Stimulated activated CD4-positive, alpha-beta T cell treated with anti-CD3 and anti-CD28 coated beads, TNF-alpha, amount 100 ng/mL, for 48 hours (primary cell): ENCODE measurements at regions not wholly inside any gene's neighbourhood (a gene's known extent, or its start where the extent isn't known, plus 50 kb on each side); places are given as distances from the start of the nearest gene placed in this dataset.

ENCODE experiments used
- DNase-seq, 3 donors: peaks; one replicate each; pipeline ENCODE4 v3.0.0-alpha.2; 2020; ENCODE audit warnings: low read depth in 3 of 3

DNA sequence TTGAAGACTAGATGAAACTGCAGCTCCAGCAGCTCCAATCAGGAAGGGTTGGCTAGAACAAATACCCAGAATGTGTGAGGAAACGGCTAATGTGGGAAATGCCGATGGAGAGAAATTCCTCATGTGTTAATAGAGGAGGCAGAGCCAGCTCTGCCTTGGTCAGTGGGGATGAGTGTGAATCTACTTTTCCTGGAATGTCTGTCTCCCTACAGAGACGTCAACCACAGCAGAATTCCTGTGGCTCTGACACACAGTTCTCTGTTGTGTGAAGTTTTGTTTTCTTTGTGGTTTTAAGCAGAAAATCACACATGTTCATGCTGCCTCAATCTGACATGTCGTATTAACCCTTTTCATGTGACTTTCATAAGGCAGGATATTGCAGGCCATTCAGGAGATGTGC lies 476.6 kb upstream of the WWC1 start:
- DNase-seq = no peak

GRCh38 chr5:167816354-167816753 lies 475.1 kb upstream of the WWC1 start:
- no peak for DNase-seq

- DNase-seq = no peak
These were observed 474.6 kb upstream of the WWC1 start for GRCh38 chr5:167816864-167817263.

- DNase-seq = no peak
These were observed 472.0 kb upstream of the WWC1 start for GRCh38 chr5:167819406-167819805.

DNA sequence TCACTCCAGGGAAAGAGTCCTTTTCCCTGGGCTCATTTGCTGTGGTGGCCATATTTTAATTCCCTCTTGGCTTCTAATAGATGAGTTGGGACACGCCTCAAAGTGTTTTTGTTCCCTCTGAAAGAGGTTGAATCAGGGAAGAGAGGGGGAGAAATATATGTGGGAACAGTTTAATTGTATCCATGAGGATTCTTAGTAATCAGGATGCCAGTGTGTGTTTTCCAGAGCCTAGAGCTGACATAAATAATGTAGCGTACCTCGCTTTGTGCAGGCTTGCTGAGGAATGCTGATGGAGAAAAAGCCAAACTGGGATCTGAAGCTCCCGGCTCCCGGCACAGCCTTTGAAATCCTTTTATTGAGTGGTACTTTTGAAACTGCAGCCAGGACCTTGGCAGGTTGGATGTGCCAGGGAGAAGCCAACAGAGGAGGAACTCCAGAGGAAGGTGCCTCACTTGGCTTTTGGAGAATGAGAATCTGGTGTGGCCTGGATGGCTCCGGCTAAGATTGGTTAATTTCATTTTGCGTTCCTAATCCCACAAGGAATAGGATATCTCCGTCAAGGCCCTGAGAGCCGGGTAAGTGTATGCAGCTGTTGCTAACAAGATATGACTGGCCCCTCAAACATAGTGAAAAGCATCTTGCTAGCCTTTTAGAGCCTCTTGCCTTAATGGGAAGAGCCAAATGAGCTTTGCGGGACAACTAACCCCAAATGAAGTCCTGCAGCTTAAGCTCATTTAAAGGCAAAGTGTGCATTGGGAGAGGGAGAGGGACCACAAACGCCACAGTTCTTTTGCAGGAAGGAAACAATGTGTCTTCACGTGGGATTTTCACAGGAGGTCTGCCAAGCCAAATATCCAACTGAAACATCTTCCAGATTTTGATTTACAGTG lies 471.1 kb upstream of the WWC1 start:
- no peak for DNase-seq

- no peak for DNase-seq
These were observed 470.3 kb upstream of the WWC1 start for GRCh38 chr5:167821151-167821550.

DNA sequence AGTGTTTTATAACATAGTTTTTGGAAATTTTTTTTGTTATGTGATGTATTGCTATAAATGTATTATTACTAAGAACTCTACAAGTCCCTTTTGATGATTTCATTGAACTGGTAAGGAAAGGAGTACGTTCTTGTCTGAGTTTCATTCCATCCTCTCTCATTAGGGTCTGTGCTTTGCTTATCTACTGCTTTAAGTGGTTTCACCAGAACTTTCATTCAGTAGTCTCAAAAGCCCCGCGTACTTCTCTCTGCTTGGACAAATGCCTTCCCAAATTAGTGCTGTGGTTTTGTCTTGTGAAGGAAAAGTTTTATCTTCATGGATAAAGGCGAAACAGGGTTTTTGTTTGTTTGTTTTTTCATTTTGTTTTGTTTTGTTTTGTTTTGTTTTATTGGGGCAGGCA lies 469.8 kb upstream of the WWC1 start:
- no peak for DNase-seq

GRCh38 chr5:167822241-167822640 lies 469.2 kb upstream of the WWC1 start:
- DNase-seq = no peak

DNA sequence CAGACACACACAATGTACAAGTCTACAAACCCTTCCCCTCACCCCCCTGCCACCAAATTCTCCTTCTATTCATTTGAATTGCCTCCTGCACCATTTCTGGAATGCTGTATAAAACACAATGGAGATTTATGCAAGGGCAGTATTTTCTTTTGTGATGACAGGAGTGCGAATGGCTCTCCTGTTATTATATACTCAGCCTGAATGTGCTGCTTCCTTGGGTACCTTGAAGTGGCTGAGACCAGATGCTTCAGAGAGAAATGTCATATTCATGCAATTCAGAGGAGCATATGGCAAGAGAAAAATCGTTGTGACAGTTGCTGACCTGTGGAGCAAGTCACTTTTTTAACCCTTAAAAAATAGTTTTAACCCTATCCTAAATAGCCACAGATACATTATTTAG lies 468.0 kb upstream of the WWC1 start:
- no peak for DNase-seq

GRCh38 chr5:167827766-167828165 lies 463.7 kb upstream of the WWC1 start:
- no peak for DNase-seq

GRCh38 chr5:167831754-167832504 lies 459.5 kb upstream of the WWC1 start:
- no peak for DNase-seq

GRCh38 chr5:167832609-167833008 lies 458.8 kb upstream of the WWC1 start:
- no peak for DNase-seq

DNA sequence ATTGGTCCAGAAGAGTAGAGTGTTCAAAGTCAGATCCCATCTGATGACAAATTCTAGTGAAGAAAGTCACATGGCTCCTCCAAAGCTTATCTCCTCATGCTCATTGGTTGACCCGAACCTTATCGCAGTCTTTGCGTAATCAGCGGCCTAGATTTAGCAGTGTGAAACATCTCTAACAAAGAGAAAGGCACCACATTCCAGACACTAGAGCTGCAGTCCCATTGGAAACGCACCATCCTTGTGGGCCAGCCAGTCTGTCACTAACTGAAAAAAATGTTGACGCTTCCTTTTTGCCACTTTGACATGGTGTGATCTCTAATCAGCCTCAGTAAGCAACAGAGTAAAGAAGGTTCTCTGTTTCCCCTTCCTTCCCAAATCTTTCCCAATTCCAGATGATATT lies 458.0 kb upstream of the WWC1 start:
- no peak for DNase-seq

- no peak for DNase-seq
These were observed 456.3 kb upstream of the WWC1 start for GRCh38 chr5:167835146-167835545.

- DNase-seq = no peak
These were observed 454.3 kb upstream of the WWC1 start for GRCh38 chr5:167837127-167837526.

DNA sequence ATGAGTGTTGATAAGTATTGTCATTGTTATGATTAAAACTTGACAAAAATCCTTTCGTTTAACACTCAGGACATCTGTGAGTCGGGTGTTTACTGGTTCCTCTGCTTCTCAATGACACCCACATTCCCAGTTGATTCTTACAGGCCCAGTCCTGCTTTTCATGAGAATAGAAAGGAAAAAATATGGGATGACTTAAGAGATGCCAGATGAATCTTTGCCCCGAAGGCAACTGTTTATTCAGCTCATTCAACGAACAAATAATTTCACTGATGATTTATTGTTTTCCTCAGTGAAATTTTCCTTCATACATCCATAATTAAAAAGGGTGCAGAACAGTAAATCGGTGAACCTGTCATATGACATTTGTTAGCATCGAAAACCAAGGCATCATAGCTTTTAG lies 452.4 kb upstream of the WWC1 start:
- DNase-seq = no peak

DNA sequence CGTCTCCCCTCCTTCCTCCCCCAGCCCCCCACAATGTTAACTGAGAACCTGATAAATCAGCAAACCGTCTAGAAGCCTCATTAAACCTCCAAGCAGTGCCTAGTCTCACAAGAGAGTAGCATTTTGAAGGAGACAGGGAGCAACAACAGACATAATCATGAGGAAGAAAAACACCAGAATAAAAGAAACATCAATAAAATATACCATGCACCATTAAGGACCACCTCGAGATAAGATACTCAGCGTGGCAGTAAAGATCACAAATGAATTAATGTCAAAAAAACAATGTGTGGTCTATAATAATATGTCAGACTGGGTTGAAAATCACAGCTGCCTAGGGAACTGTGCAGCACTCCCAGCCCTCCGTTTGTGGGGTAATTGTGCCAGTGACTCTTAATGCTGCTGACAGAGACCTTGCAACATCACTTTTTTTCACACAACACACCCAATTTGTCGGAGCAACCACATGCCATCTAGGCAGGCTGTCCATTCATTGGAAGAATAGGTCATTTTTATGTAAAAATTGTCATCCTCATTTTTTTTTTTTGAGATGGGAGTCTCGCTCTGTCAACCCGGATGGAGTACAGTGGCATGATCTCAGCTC lies 450.8 kb upstream of the WWC1 start:
- no peak for DNase-seq

DNA sequence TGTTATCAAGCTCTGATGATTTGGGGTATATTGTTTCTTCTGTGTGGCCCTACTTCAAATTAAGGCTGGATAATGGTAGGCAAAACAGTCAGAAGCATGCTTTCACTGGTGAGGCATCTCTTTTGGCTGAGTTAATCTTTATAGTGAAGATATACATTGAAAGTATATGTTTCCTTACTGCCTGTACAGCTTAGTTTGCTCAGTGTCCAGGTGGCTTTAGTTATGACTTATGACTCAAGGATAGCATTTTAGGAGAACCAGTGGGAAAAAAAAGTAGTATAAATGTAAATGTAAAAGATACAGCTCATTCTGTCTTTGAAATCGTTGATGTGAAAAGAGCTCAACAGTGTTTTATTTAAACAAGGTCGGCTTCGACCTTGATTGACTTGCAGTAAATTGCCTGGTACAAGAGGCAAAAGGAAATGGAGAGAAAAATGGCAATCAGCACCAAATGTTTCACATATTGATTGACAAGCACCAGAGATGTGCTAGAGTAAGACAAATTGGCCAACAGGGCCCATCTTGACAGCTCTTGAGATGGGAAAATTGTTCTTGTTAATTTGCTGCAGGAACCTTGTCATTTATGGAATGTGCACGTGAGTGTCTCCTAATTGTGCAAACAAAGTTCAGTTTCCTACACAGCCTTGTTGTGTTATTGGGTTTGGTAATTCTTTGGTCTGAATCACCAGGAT lies 447.4 kb upstream of the WWC1 start:
- no peak for DNase-seq

DNA sequence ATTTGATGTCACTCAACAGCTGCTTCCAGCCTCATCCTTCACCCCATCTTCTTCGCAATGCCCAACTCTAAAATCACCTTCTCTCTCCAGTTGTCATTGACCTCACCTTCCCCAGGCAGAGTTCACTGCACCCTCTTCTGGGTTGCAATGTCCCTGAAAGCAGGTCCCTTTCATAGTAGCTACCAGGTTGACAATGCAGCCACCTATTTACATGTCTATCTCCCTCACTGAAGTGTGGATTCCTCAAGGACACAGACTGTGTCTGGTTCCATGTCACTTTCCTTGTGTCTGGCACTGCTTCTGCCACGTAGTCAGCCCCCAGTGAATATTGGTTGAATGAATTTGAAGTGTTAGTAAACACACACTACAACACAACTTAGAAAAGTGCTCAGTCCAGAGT lies 445.5 kb upstream of the WWC1 start:
- no peak for DNase-seq

DNA sequence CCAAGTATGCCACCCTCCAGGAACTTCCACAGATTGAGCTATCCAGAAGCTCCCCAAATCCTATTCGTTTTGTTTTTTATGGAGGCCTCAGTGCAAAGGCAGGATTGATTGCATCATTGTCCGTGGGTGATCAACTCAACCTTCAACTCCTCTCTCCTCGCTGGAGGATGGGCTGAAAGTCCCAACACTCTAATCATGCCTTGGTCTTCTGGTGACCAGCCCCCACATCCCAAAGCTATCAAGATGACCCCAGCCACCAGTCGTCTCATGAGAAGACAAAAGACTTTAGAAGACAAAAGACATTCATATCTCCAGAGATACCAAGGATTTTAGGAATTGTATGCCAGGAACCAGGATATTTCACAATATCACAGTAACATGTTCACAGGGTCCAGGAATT lies 441.6 kb upstream of the WWC1 start:
- DNase-seq = no peak

GRCh38 chr5:167850911-167851310 lies 440.5 kb upstream of the WWC1 start:
- DNase-seq = no peak

- no peak for DNase-seq
These were observed 440.0 kb upstream of the WWC1 start for GRCh38 chr5:167851416-167851815.
